Chondrocyte (in vitro differentiated cells): ENCODE measurements at regions not wholly inside any gene's neighbourhood (a gene's known extent, or its start where the extent isn't known, plus 50 kb on each side); places are given as distances from the start of the nearest gene placed in this dataset.

ENCODE experiments used
- DNase-seq: peaks from one replicate; pipeline ENCODE4 v3.0.0; 2021; ENCODE audit warnings: mixed read lengths, low spot score
- H3K27ac Mint-ChIP-seq: one replicate; pipeline ENCODE4 v1.8.0; 2021; ENCODE audit warnings: mild to moderate bottlenecking, moderate library complexity, mixed read lengths; ENCODE audit not compliant: unreplicated experiment
- H3K27me3 Mint-ChIP-seq: 2 replicates; pipeline ENCODE4 v1.8.0; 2021; ENCODE audit warnings: low read depth, mixed read lengths
- H3K36me3 Mint-ChIP-seq: 2 replicates; pipeline ENCODE4 v1.8.0; 2021; ENCODE audit warnings: low read depth, mixed read lengths
- H3K4me1 Mint-ChIP-seq: 2 replicates; pipeline ENCODE4 v1.8.0; 2021; ENCODE audit warnings: low read depth, mild to moderate bottlenecking, mixed read lengths
- H3K4me3 Mint-ChIP-seq: one replicate; pipeline ENCODE4 v1.8.0; 2021; ENCODE audit warnings: mild to moderate bottlenecking, moderate library complexity, mixed read lengths; ENCODE audit not compliant: unreplicated experiment
- H3K9me3 Mint-ChIP-seq: 2 replicates; pipeline ENCODE4 v1.8.0; 2021; ENCODE audit warnings: low read depth, mixed read lengths
- CTCF ChIP-seq: fragments of 200-600 bp; sonication (generic); IDR thresholded peaks from 2 replicates; pipeline ENCODE4 v1.5.0; 2021; ENCODE audit warnings: antibody characterized with exemption, mild to moderate bottlenecking, moderate library complexity

- no peaks in the 10 kb centered on the region for H3K27me3 Mint-ChIP-seq
- H3K4me1 Mint-ChIP-seq: no peaks in the 10 kb centered on the region
- no peak for DNase-seq
- H3K9me3 Mint-ChIP-seq: no peaks in the 10 kb centered on the region
- H3K4me3 Mint-ChIP-seq: no peak overlapping the region
- no peak for TF ChIP-seq CTCF
- no peak overlapping the region for H3K27ac Mint-ChIP-seq
- H3K36me3 Mint-ChIP-seq: no peaks in the 10 kb centered on the region
Measured at GRCh38 chr2:191746346-191747169, 68.6 kb downstream of the NABP1 start.

- DNase-seq: no peak
- Mint-ChIP-seq H3K27me3 (no peaks in the 10 kb centered on the region), H3K27ac (no peak overlapping the region), H3K36me3 (no peaks in the 10 kb centered on the region), H3K4me1 (no peaks in the 10 kb centered on the region), H3K4me3 (no peak overlapping the region), H3K9me3 (no peaks in the 10 kb centered on the region)
- TF ChIP-seq CTCF: no peak
Measured at GRCh38 chr2:191747170-191747530, 69.2 kb downstream of the NABP1 start.

DNA sequence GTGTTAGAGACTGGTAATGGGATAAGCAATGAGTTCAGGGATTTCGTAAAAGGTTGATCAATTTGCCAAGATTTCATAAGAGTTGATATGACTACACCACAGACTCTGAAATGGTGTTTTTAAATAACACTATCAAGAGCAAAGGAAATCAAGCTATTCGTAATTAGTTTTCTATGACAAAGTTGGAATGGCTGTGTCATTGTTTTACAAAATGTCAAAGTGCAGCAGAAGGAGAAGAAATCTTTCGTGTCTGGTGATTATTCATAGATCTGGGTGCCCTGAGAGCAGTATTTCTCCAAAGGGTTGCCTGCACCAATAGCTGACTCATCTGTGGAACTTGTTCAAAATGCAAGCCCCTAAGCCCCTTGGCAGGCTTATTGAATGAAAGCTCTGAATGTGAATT, 70.1 kb downstream of the NABP1 start:
- H3K27me3 Mint-ChIP-seq: no peaks in the 10 kb centered on the region
- no peak for TF ChIP-seq CTCF
- no peak overlapping the region for H3K27ac Mint-ChIP-seq
- DNase-seq: no peak
- H3K4me3 Mint-ChIP-seq: no peak overlapping the region
- no peaks in the 10 kb centered on the region for H3K4me1 Mint-ChIP-seq
- no peaks in the 10 kb centered on the region for H3K9me3 Mint-ChIP-seq
- no peaks in the 10 kb centered on the region for H3K36me3 Mint-ChIP-seq

- no peaks in the 10 kb centered on the region for H3K36me3 Mint-ChIP-seq
- no peaks in the 10 kb centered on the region for H3K27me3 Mint-ChIP-seq
- no peaks in the 10 kb centered on the region for H3K9me3 Mint-ChIP-seq
- no peak overlapping the region for H3K27ac Mint-ChIP-seq
- no peak overlapping the region for H3K4me3 Mint-ChIP-seq
- H3K4me1 Mint-ChIP-seq: no peaks in the 10 kb centered on the region
- no peak for TF ChIP-seq CTCF
- DNase-seq: no peak
Measured at GRCh38 chr2:191748528-191749180, 70.7 kb downstream of the NABP1 start.

GRCh38 chr2:191749181-191749540, 71.2 kb downstream of the NABP1 start:
- DNase-seq: no peak
- no peak for TF ChIP-seq CTCF
- no peaks in the 10 kb centered on the region for H3K4me1 Mint-ChIP-seq
- no peak overlapping the region for H3K4me3 Mint-ChIP-seq
- no peaks in the 10 kb centered on the region for H3K9me3 Mint-ChIP-seq
- no peaks in the 10 kb centered on the region for H3K27me3 Mint-ChIP-seq
- no peaks in the 10 kb centered on the region for H3K36me3 Mint-ChIP-seq
- H3K27ac Mint-ChIP-seq: no peak overlapping the region
